MM.1S (cell line): ENCODE measurements at regions not wholly inside any gene's neighbourhood (a gene's known extent, or its start where the extent isn't known, plus 50 kb on each side); places are given as distances from the start of the nearest gene placed in this dataset.

ENCODE experiments used
- DNase-seq: peaks from one replicate; pipeline ENCODE4 v3.0.0-alpha.2; 2015
- H2AFZ ChIP-seq: fragments of 300-600 bp; sonication (generic); 2 replicates; pipeline ENCODE4 v1.6.0; 2016; ENCODE audit warnings: antibody characterized with exemption, low read length
- H3F3A ChIP-seq: fragments of 300-600 bp; sonication (generic); 2 replicates; pipeline ENCODE4 v1.6.1; 2016; ENCODE audit warnings: mild to moderate bottlenecking, antibody characterized with exemption, low read length, moderate library complexity, mixed read lengths; ENCODE audit not compliant: insufficient read depth
- H3K27ac ChIP-seq: fragments of 300-600 bp; sonication (generic); 2 replicates; pipeline ENCODE4 v1.5.1; 2016; ENCODE audit warnings: mild to moderate bottlenecking, low read length
- H3K27me3 ChIP-seq: fragments of 300-600 bp; sonication (generic); replicated peaks from 2 replicates; pipeline ENCODE4 v1.6.0; 2016; ENCODE audit warnings: low read length; ENCODE audit not compliant: insufficient read depth
- H3K36me3 ChIP-seq: fragments of 300-600 bp; sonication (generic); replicated peaks from 2 replicates; pipeline ENCODE4 v1.6.1; 2016; ENCODE audit warnings: mild to moderate bottlenecking, low read length, mixed read lengths; ENCODE audit not compliant: insufficient read depth
- H3K4me1 ChIP-seq: fragments of 300-600 bp; sonication (generic); 2 replicates; pipeline ENCODE4 v1.6.1; 2016; ENCODE audit warnings: low read length, mixed read lengths
- H3K4me2 ChIP-seq: fragments of 300-600 bp; sonication (generic); 2 replicates; pipeline ENCODE4 v1.6.0; 2016; ENCODE audit warnings: low read depth, low read length
- H3K4me3 ChIP-seq: fragments of 300-600 bp; sonication (generic); 2 replicates; pipeline ENCODE4 v1.5.1; 2016; ENCODE audit warnings: low read length, mixed read lengths
- H3K79me2 ChIP-seq: fragments of 300-600 bp; sonication (generic); 2 replicates; pipeline ENCODE4 v1.6.1; 2016; ENCODE audit warnings: mixed run types, low read length, mixed read lengths
- H3K9ac ChIP-seq: fragments of 300-600 bp; sonication (generic); 2 replicates; pipeline ENCODE4 v1.6.1; 2016; ENCODE audit warnings: low read length, mixed read lengths
- H3K9me2 ChIP-seq: fragments of 300-600 bp; sonication (generic); replicated peaks from 2 replicates; pipeline ENCODE4 v1.6.1; 2016; ENCODE audit warnings: mild to moderate bottlenecking, low read length, mixed read lengths; ENCODE audit not compliant: insufficient read depth
- H3K9me3 ChIP-seq: fragments of 300-600 bp; sonication (generic); replicated peaks from 2 replicates; pipeline ENCODE4 v1.6.1; 2016; ENCODE audit warnings: mild to moderate bottlenecking, low read length, mixed read lengths; ENCODE audit not compliant: insufficient read depth
- H4K20me1 ChIP-seq: fragments of 300-600 bp; sonication (generic); 2 replicates; pipeline ENCODE4 v1.6.1; 2016; ENCODE audit warnings: mild to moderate bottlenecking, low read length, moderate library complexity, mixed read lengths; ENCODE audit not compliant: insufficient read depth
- EZH2 ChIP-seq: fragments of 300-600 bp; sonication (generic); optimal IDR thresholded peaks from 2 replicates; pipeline ENCODE3; 2017; ENCODE audit warnings: low read depth, mild to moderate bottlenecking, antibody characterized with exemption, low read length, mixed read lengths
- EZH2phosphoT487 ChIP-seq: fragments of 300-600 bp; sonication (generic); IDR thresholded peaks from 2 replicates; pipeline ENCODE4 v1.6.1; 2018; ENCODE audit warnings: antibody characterized with exemption, low read length
- TF ChIP-seq, protein P1 (sequence below): fragments of 300-600 bp; sonication (generic); IDR thresholded peaks from 2 replicates; pipeline ENCODE4 v1.5.1; 2016; ENCODE audit warnings: antibody characterized with exemption, low read length, mixed read lengths

DNA sequence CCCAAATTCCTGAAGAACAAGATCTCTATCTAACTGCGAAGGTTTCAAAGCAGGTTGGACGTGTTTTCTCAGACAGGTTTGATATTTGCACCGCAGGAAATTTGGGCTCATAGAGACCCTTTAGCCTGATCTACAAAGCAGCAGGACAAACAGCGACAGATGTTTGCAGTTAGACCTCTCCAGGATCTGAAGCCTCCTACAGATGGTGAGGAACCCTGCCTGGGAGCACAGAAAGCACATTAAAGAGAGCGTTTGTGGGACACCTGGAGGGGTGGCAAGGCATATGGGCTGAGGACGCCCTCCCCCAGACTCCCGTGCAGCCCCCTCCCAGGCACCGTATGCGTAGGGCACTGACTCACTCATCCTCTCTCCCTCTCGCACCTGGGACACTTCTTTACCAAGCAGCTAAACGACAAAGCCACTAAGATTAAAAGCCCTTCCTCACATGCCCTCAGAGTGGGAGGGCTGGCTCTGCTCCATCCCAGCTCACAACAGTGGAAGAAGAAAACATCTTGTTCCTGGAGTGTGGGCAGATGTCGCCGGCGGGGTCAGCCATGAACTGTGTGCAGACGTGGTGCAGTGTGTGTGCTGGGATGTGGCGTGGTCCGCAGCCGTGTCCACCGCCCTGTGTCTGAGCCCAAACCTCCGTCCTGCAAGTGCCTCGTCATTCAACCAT, 249.7 kb upstream of the AFDN start:
- no peaks in the 10 kb centered on the region for H3K79me2 ChIP-seq
- H3K27me3 ChIP-seq, result no peaks in the 10 kb centered on the region
- H3K4me1 ChIP-seq, result no peaks in the 10 kb centered on the region
- no peak overlapping the region for H3K27ac ChIP-seq
- no peak overlapping the region for H3K9ac ChIP-seq
- H2AFZ ChIP-seq, result no peak overlapping the region
- H3K9me2 ChIP-seq, result no peaks in the 10 kb centered on the region
- no peak overlapping the region for H3K4me3 ChIP-seq
- no peak for TF ChIP-seq EZH2phosphoT487
- TF ChIP-seq, protein P1, sequence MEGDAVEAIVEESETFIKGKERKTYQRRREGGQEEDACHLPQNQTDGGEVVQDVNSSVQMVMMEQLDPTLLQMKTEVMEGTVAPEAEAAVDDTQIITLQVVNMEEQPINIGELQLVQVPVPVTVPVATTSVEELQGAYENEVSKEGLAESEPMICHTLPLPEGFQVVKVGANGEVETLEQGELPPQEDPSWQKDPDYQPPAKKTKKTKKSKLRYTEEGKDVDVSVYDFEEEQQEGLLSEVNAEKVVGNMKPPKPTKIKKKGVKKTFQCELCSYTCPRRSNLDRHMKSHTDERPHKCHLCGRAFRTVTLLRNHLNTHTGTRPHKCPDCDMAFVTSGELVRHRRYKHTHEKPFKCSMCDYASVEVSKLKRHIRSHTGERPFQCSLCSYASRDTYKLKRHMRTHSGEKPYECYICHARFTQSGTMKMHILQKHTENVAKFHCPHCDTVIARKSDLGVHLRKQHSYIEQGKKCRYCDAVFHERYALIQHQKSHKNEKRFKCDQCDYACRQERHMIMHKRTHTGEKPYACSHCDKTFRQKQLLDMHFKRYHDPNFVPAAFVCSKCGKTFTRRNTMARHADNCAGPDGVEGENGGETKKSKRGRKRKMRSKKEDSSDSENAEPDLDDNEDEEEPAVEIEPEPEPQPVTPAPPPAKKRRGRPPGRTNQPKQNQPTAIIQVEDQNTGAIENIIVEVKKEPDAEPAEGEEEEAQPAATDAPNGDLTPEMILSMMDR, result no peak
- no peak for TF ChIP-seq EZH2
- H3F3A ChIP-seq, result no peaks in the 10 kb centered on the region
- no peaks in the 10 kb centered on the region for H3K9me3 ChIP-seq
- H4K20me1 ChIP-seq, result no peaks in the 10 kb centered on the region
- no peak for DNase-seq
- H3K4me2 ChIP-seq, result no peak overlapping the region
- no peaks in the 10 kb centered on the region for H3K36me3 ChIP-seq

DNA sequence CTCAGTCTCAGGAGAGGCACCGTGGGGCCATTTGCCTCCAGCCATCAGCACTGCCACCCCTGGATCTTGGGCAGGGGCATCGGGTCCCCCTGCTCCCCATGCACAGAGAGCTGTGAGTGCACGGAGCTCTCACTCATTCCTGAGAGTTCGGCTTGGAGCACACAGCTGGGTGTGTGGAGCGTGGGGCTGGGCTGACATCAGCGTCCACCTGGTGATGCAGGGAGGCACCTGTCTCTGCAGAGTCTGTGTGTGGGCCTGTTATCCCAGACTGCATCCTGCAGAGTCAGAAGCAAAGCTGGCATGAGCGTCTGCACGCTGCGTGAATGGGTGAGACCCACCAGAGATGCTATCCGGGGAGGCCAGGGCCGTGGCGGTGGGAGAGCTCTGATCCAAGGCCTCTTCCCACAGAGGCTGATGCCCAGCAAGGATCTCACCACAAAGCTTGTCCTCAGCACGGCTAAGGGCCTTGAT, 248.8 kb upstream of the AFDN start:
- Histone ChIP-seq H3K9me2 (no peaks in the 10 kb centered on the region), H3K4me2 (no peak overlapping the region), H3K36me3 (no peaks in the 10 kb centered on the region), H3K9ac (no peak overlapping the region), H4K20me1 (no peaks in the 10 kb centered on the region), H3K27me3 (no peaks in the 10 kb centered on the region), H3K27ac (no peak overlapping the region), H3K4me1 (no peaks in the 10 kb centered on the region), H3F3A (no peaks in the 10 kb centered on the region), H3K9me3 (no peaks in the 10 kb centered on the region), H3K4me3 (no peak overlapping the region), H3K79me2 (no peaks in the 10 kb centered on the region), H2AFZ (no peak overlapping the region)
- no peak for DNase-seq
- TF ChIP-seq, protein P1, result no peak
- no peak for TF ChIP-seq EZH2

DNA sequence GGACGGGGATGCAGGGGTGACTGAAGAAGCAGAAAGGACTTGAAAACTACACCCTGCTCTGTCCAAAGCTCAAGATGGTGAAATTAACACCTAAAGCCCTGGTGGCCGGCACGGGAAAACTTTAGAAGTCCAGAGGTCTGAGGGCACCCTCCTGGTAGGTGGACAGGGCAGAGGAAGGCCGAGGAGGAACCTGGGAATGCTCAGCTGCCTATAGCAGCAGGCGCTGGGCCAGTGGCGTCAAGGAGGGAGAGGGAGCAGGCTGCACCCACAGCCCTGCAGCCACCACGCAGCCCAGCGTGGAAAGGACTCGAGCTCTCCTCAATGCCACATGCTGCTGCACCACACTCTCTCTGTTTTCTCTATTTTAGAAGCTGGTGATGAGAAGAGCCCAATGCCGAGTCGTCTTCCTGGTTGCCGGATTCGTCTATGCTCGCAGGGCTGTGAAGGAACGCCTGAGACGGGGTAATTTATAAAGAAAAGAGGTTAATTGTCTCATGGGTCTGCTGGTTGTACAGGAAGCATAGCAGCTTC, 248.3 kb upstream of the AFDN start:
- Histone ChIP-seq H3K9me2 (no peaks in the 10 kb centered on the region), H3K9ac (no peak overlapping the region), H4K20me1 (no peaks in the 10 kb centered on the region), H3K36me3 (no peaks in the 10 kb centered on the region), H3K4me1 (no peaks in the 10 kb centered on the region), H3K27ac (no peak overlapping the region), H3F3A (no peaks in the 10 kb centered on the region), H3K9me3 (no peaks in the 10 kb centered on the region), H2AFZ (no peak overlapping the region), H3K79me2 (no peaks in the 10 kb centered on the region), H3K4me3 (no peak overlapping the region), H3K27me3 (no peaks in the 10 kb centered on the region), H3K4me2 (no peak overlapping the region)
- TF ChIP-seq EZH2phosphoT487, result no peak
- DNase-seq, result no peak
